Ovary (tissue), 7 donors: ENCODE measurements at regions not wholly inside any gene's neighbourhood (a gene's known extent, or its start where the extent isn't known, plus 50 kb on each side); places are given as distances from the start of the nearest gene placed in this dataset.
"Not testable (repeated sequence)": the region's sequence is repeated elsewhere in the genome, so short reads cannot be mapped to it uniquely, and the experiment has no call there.

ENCODE experiments used
- DNase-seq, 5 donors: peaks; one replicate each; pipeline ENCODE4 v3.0.0-alpha.2; 2019 to 2020
- H3K27ac ChIP-seq, 2 donors: fragments of 200-600 bp; one replicate each; pipeline versions ENCODE4 v1.5.1 to v1.8.0; 2019 to 2022
- H3K27me3 ChIP-seq: fragments of 200-600 bp; one replicate; pipeline ENCODE4 v1.8.0; 2022
- H3K36me3 ChIP-seq: fragments of 200-600 bp; sonication (generic); one replicate; pipeline ENCODE4 v1.5.1; 2019
- H3K4me1 ChIP-seq: one replicate; pipeline ENCODE4 v1.8.1; 2013; ENCODE audit warnings: mild to moderate bottlenecking, moderate library complexity; ENCODE audit not compliant: insufficient read depth
- H3K4me3 ChIP-seq: fragments of 200-600 bp; sonication (generic); one replicate; pipeline ENCODE4 v1.5.1; 2017
- H3K9me3 ChIP-seq, 2 donors: fragments of 200-600 bp in 1 of 2; sonication (generic) in 1 of 2; one replicate each; pipeline versions ENCODE4 v1.5.1 to v1.8.1; 2013 to 2019; ENCODE audit warnings: mild to moderate bottlenecking in 1 of 2, moderate library complexity in 1 of 2
- CTCF ChIP-seq, 3 donors: fragments of 450-650 bp in 2 of 3; fragments of 200-600 bp in 1 of 3; IDR thresholded peaks; one replicate each; pipeline versions ENCODE4 v1.5.1 to v1.8.0; 2016 to 2022; ENCODE audit warnings: antibody characterized with exemption in 3 of 3, mild to moderate bottlenecking in 1 of 3
- EP300 ChIP-seq: sonication (generic); formaldehyde crosslinking; IDR thresholded peaks from one replicate; pipeline ENCODE4 v1.6.1; 2017; ENCODE audit warnings: antibody characterized with exemption
- POLR2A ChIP-seq: fragments of 450-650 bp; IDR thresholded peaks from one replicate; pipeline ENCODE4 v1.6.1; 2017; ENCODE audit warnings: antibody characterized with exemption, mild to moderate bottlenecking, moderate library complexity
- whole genome bisulfite sequencing, 3 donors: extraction: QIAGEN DNeasy Blood & Tissue Kit in 1 of 3; methylation state at CpG; one replicate each; pipeline versions ENCODE4 v1.1.5 to v1.1.7; 2013 to 2017; 5-methylcytosine and 5-hydroxymethylcytosine counted together
- intact Hi-C, 4 donors: fragments of 100-400 bp; cut with DNase I; formaldehyde crosslinking; loops; one replicate each; pipeline versions ENCODE4 v1.11.0 to v1.15.1; 2022 to 2023
- donor health status: DM: no; HTN: no; CAD: no; lungs with moderate emphysema.
- donor health status: DM: no; HTN: no; CAD: no.
- donor health status: Bipolar disorder and iron deficiency.
- donor health status: DM: no; HTN: no; CAD: no.
- donor health status: DM: yes; HTN: yes; CAD: no.

DNA sequence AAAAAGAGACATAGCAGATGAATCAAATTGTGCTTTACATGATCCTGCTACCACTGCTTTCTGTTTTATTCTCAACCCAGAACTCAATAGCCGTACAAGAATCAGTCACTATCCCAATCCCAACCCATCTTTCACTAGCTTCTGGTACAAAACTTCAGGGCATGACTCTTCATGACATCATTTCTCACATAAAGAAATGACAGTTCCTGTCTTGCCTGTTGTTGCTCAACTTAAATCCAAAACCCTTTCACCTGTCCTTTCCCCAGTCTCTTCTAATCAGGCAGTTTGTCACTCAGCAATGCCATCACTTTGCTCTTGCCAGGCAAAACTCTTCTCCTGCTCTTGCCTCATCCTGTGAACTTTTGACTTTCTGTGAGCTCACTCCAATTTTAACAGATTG is 962.8 kb downstream of the GALC start:
- H3K27ac ChIP-seq: no peak overlapping the region
- H3K9me3 ChIP-seq: no peaks in the 10 kb centered on the region
- H3K4me1 ChIP-seq: no peaks in the 10 kb centered on the region
- H3K36me3 ChIP-seq: no peaks in the 10 kb centered on the region
- intact Hi-C loops: no loop called here
- TF ChIP-seq POLR2A: no peak
- TF ChIP-seq EP300: no peak
- TF ChIP-seq CTCF (IDR thresholded peaks at IDR 0.05): no peak
- WGBS, 3 donors: 43 to 88% (median 84%) methylated on average over 1 of the region's 1 CpG
- H3K27me3 ChIP-seq: no peaks in the 10 kb centered on the region
- DNase-seq: no peak
- H3K4me3 ChIP-seq: no peak overlapping the region

- H3K27me3 ChIP-seq, intact Hi-C loops: not testable (repeated sequence)
Observed at GRCh38 chr14:87020106-87020505, 972.9 kb downstream of the GALC start.

GRCh38 chr14:87018294-87018693 is 974.7 kb downstream of the GALC start:
- Histone ChIP-seq H3K27me3 (no peaks in the 10 kb centered on the region), H3K4me1 (no peaks in the 10 kb centered on the region), H3K27ac (no peak overlapping the region), H3K9me3 (no peaks in the 10 kb centered on the region), H3K4me3 (no peak overlapping the region), H3K36me3 (no peaks in the 10 kb centered on the region)
- no peak for DNase-seq
- intact Hi-C loops: no loop called here
- TF ChIP-seq POLR2A: no peak
- no peak for TF ChIP-seq CTCF (IDR thresholded peaks at IDR 0.05)
- TF ChIP-seq EP300: no peak
- 31 to 52% (median 38%) methylated on average over 1 of the region's 1 CpG for WGBS, 3 donors

More at GRCh38 chr14:87020106-87020505, 972.9 kb downstream of the GALC start:
- H3K36me3 ChIP-seq, H3K27ac ChIP-seq, H3K4me3 ChIP-seq, H3K4me1 ChIP-seq, DNase-seq, H3K9me3 ChIP-seq: not testable (repeated sequence)
- whole genome bisulfite sequencing, 3 donors: 73 to 87% (median 85%) methylated on average over 4 of the region's 4 CpGs

DNA sequence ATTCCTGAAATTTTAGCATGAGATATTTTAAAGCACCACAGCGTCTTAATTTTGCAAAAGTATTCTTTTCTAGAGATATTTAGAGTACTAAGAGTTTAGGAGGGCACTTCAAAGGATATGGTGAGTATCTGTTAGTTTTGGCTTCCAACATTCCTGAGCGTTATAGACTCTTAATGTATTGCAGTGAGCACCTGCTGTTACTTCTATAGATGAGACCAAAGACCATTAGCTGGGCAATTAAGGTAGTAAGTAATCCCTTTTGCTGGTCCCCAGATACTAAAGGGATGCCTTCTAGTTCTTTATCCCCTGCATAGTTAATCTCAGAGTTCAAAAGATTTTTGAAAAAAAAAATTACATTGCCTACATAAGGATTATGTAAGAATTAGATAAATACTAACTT is 975.6 kb downstream of the GALC start:
- 53 to 71% (median 55%) methylated on average over 2 of the region's 2 CpGs for WGBS, 3 donors
- Histone ChIP-seq H3K27ac (no peak overlapping the region), H3K27me3 (no peaks in the 10 kb centered on the region), H3K4me1 (no peaks in the 10 kb centered on the region), H3K9me3 (no peaks in the 10 kb centered on the region), H3K36me3 (no peaks in the 10 kb centered on the region), H3K4me3 (no peak overlapping the region)
- TF ChIP-seq EP300 (no peak), POLR2A (no peak), CTCF (IDR thresholded peaks at IDR 0.05) (no peak)
- DNase-seq: no peak
- intact Hi-C loops: no loop called here

- no peaks in the 10 kb centered on the region for H3K36me3 ChIP-seq
- H3K27me3 ChIP-seq: no peaks in the 10 kb centered on the region
- 91 to 93% (median 93%) methylated on average over 3 of the region's 3 CpGs for WGBS, 3 donors
- H3K9me3 ChIP-seq: no peaks in the 10 kb centered on the region
- intact Hi-C loops: no loop called here
- DNase-seq: no peak
- no peak overlapping the region for H3K4me3 ChIP-seq
- H3K27ac ChIP-seq: no peak overlapping the region
- H3K4me1 ChIP-seq: no peaks in the 10 kb centered on the region
- no peak for TF ChIP-seq CTCF (IDR thresholded peaks at IDR 0.05)
- TF ChIP-seq EP300: no peak
- TF ChIP-seq POLR2A: no peak
Observed at GRCh38 chr14:87014856-87015255, 978.1 kb downstream of the GALC start.
